GM12891 (cell line): ENCODE measurements at regions not wholly inside any gene's neighbourhood (a gene's known extent, or its start where the extent isn't known, plus 50 kb on each side); places are given as distances from the start of the nearest gene placed in this dataset.

Experiments used
- PAX5 ChIP-seq: IDR thresholded peaks from 2 replicates; pipeline ENCODE4 v1.6.1; 2011; ENCODE audit warnings: low read length, moderate library complexity, mild to moderate bottlenecking; ENCODE audit not compliant: insufficient read depth, severe bottlenecking
- POLR2A ChIP-seq: IDR thresholded peaks from 2 replicates; pipeline ENCODE4 v1.6.1; 2011; ENCODE audit warnings: low read depth, low read length, control low read depth
- POLR2AphosphoS5 ChIP-seq: IDR thresholded peaks from 2 replicates; pipeline ENCODE4 v1.6.1; 2011; ENCODE audit warnings: low read depth, low read length, control low read depth
- SPI1 ChIP-seq: IDR thresholded peaks from 2 replicates; pipeline ENCODE4 v1.6.1; 2011; ENCODE audit warnings: low read depth, low read length, control low read depth

- TF ChIP-seq POLR2A = no peak
- TF ChIP-seq POLR2AphosphoS5 = no peak
- no peak for TF ChIP-seq SPI1
- TF ChIP-seq PAX5 = no peak
These were observed 385.3 kb downstream of the PRELID2 start for GRCh38 chr5:145449794-145450193.
